Stimulated activated effector memory CD8-positive, alpha-beta T cell treated with anti-CD3 and anti-CD28 coated beads, Interleukin-12 subunit alpha, Interleukin-12 subunit beta, amount 100 ng/mL, for 72 hours (primary cell): ENCODE measurements at regions not wholly inside any gene's neighbourhood (a gene's known extent, or its start where the extent isn't known, plus 50 kb on each side); places are given as distances from the start of the nearest gene placed in this dataset.

Experiments
- ATAC-seq: fragments of 150-1000 bp; cut with Tn5 transposase; 2 replicates; pipeline ENCODE4 v1.10.0; 2021
- DNase-seq, 2 donors: peaks; one replicate each; pipeline ENCODE4 v3.0.0; 2021 to 2022; ENCODE audit warnings: low spot score in 2 of 2
- H3K27ac Mint-ChIP-seq: one replicate; pipeline ENCODE4 v1.8.0; 2022; ENCODE audit warnings: mild to moderate bottlenecking, mixed read lengths
- H3K36me3 Mint-ChIP-seq: one replicate; pipeline ENCODE4 v1.8.0; 2022; ENCODE audit warnings: mild to moderate bottlenecking, mixed read lengths
- H3K4me1 Mint-ChIP-seq: one replicate; pipeline ENCODE4 v1.8.0; 2022; ENCODE audit warnings: mixed read lengths
- H3K4me3 Mint-ChIP-seq: one replicate; pipeline ENCODE4 v1.8.0; 2022; ENCODE audit warnings: mild to moderate bottlenecking, mixed read lengths
- H3K9me3 Mint-ChIP-seq: one replicate; pipeline ENCODE4 v1.8.0; 2022; ENCODE audit warnings: mixed read lengths

GRCh38 chr22:49567899-49568750 is 259.5 kb downstream of the BRD1 start:
- no peaks in the 10 kb centered on the region for H3K9me3 Mint-ChIP-seq
- no peak overlapping the region for H3K27ac Mint-ChIP-seq
- DNase-seq (no peak), ATAC-seq (no peak)
- no peak overlapping the region for H3K4me3 Mint-ChIP-seq
- no peaks in the 10 kb centered on the region for H3K36me3 Mint-ChIP-seq
- H3K4me1 Mint-ChIP-seq: peaks cover 10% of the 10 kb centered on the region

- ATAC-seq (no peak), DNase-seq (no peak)
- Mint-ChIP-seq H3K4me3 (no peak overlapping the region), H3K4me1 (peaks cover 10% of the 10 kb centered on the region), H3K27ac (no peak overlapping the region), H3K36me3 (no peaks in the 10 kb centered on the region), H3K9me3 (no peaks in the 10 kb centered on the region)
Measured at GRCh38 chr22:49566693-49567092, 261.0 kb downstream of the BRD1 start.

GRCh38 chr22:49566141-49566541 is 261.5 kb downstream of the BRD1 start:
- Mint-ChIP-seq H3K4me3 (no peak overlapping the region), H3K27ac (no peak overlapping the region), H3K4me1 (peaks cover 14% of the 10 kb centered on the region), H3K36me3 (no peaks in the 10 kb centered on the region), H3K9me3 (peaks cover 2% of the 10 kb centered on the region)
- DNase-seq: no peak
- ATAC-seq: no peak

- H3K27ac Mint-ChIP-seq: no peak overlapping the region
- DNase-seq (no peak), ATAC-seq (no peak)
- peaks cover 16% of the 10 kb centered on the region for H3K4me1 Mint-ChIP-seq
- H3K4me3 Mint-ChIP-seq: no peak overlapping the region
- no peaks in the 10 kb centered on the region for H3K36me3 Mint-ChIP-seq
- peaks cover 4% of the 10 kb centered on the region for H3K9me3 Mint-ChIP-seq
Measured at GRCh38 chr22:49565516-49565855, 262.2 kb downstream of the BRD1 start.

- no peak for DNase-seq
- H3K27ac Mint-ChIP-seq: no peak overlapping the region
Measured at GRCh38 chr22:49564666-49565515, 262.8 kb downstream of the BRD1 start.

GRCh38 chr22:49564054-49564453 is 263.6 kb downstream of the BRD1 start:
- no peak for ATAC-seq
- Mint-ChIP-seq H3K27ac (no peak overlapping the region), H3K36me3 (no peaks in the 10 kb centered on the region), H3K4me3 (no peak overlapping the region), H3K9me3 (peaks cover 4% of the 10 kb centered on the region), H3K4me1 (peaks cover 16% of the 10 kb centered on the region)
- DNase-seq: no peak

More at GRCh38 chr22:49564666-49565515, 262.8 kb downstream of the BRD1 start:
- Mint-ChIP-seq H3K4me1 (peaks cover 16% of the 10 kb centered on the region), H3K36me3 (no peaks in the 10 kb centered on the region), H3K4me3 (no peak overlapping the region), H3K9me3 (peaks cover 4% of the 10 kb centered on the region)
- ATAC-seq: peak; percentile 12

GRCh38 chr22:49562685-49563249 is 264.9 kb downstream of the BRD1 start:
- ATAC-seq: no peak
- no peak overlapping the region for H3K27ac Mint-ChIP-seq
- peaks cover 4% of the 10 kb centered on the region for H3K9me3 Mint-ChIP-seq
- no peaks in the 10 kb centered on the region for H3K36me3 Mint-ChIP-seq
- DNase-seq: no peak
- no peak overlapping the region for H3K4me3 Mint-ChIP-seq
- H3K4me1 Mint-ChIP-seq: peaks cover 7% of the 10 kb centered on the region

GRCh38 chr22:49561976-49562375 is 265.7 kb downstream of the BRD1 start:
- ATAC-seq: no peak
- no peak overlapping the region for H3K4me3 Mint-ChIP-seq
- peaks cover 7% of the 10 kb centered on the region for H3K4me1 Mint-ChIP-seq
- H3K36me3 Mint-ChIP-seq: no peaks in the 10 kb centered on the region
- peaks cover 7% of the 10 kb centered on the region for H3K9me3 Mint-ChIP-seq
- DNase-seq: no peak
- no peak overlapping the region for H3K27ac Mint-ChIP-seq

GRCh38 chr22:49561338-49561737 is 266.3 kb downstream of the BRD1 start:
- Mint-ChIP-seq H3K27ac (no peak overlapping the region), H3K9me3 (peaks cover 7% of the 10 kb centered on the region), H3K36me3 (no peaks in the 10 kb centered on the region), H3K4me3 (no peak overlapping the region), H3K4me1 (peaks cover 7% of the 10 kb centered on the region)
- no peak for ATAC-seq
- no peak for DNase-seq

GRCh38 chr22:49555526-49555925 is 272.1 kb downstream of the BRD1 start:
- Mint-ChIP-seq H3K9me3 (peaks cover 5% of the 10 kb centered on the region), H3K27ac (no peak overlapping the region)
- no peak for ATAC-seq

GRCh38 chr22:49554741-49555140 is 272.9 kb downstream of the BRD1 start:
- ATAC-seq (no peak), DNase-seq (no peak)
- peaks cover 6% of the 10 kb centered on the region for H3K9me3 Mint-ChIP-seq
- peaks cover 5% of the 10 kb centered on the region for H3K4me1 Mint-ChIP-seq
- H3K27ac Mint-ChIP-seq: no peak overlapping the region
- no peak overlapping the region for H3K4me3 Mint-ChIP-seq
- peaks cover 12% of the 10 kb centered on the region for H3K36me3 Mint-ChIP-seq

More at GRCh38 chr22:49555526-49555925, 272.1 kb downstream of the BRD1 start:
- DNase-seq: no peak
- H3K36me3 Mint-ChIP-seq: peaks cover 12% of the 10 kb centered on the region
- H3K4me3 Mint-ChIP-seq: no peak overlapping the region
- H3K4me1 Mint-ChIP-seq: peaks cover 4% of the 10 kb centered on the region

GRCh38 chr22:49554296-49554625 is 273.4 kb downstream of the BRD1 start:
- Mint-ChIP-seq H3K27ac (no peak overlapping the region), H3K36me3 (peaks cover 12% of the 10 kb centered on the region), H3K4me3 (no peak overlapping the region), H3K9me3 (peaks cover 6% of the 10 kb centered on the region), H3K4me1 (peaks cover 5% of the 10 kb centered on the region)
- DNase-seq (no peak), ATAC-seq (no peak)

- H3K27ac Mint-ChIP-seq: no peak overlapping the region
- H3K4me1 Mint-ChIP-seq: peaks cover 5% of the 10 kb centered on the region
- no peak overlapping the region for H3K4me3 Mint-ChIP-seq
- ATAC-seq: no peak
- H3K36me3 Mint-ChIP-seq: peaks cover 12% of the 10 kb centered on the region
- DNase-seq: no peak
- H3K9me3 Mint-ChIP-seq: peaks cover 6% of the 10 kb centered on the region
Measured at GRCh38 chr22:49553518-49554295, 274.0 kb downstream of the BRD1 start.

GRCh38 chr22:49553076-49553475 is 274.6 kb downstream of the BRD1 start:
- peaks cover 5% of the 10 kb centered on the region for H3K4me1 Mint-ChIP-seq
- no peak overlapping the region for H3K27ac Mint-ChIP-seq
- no peak overlapping the region for H3K4me3 Mint-ChIP-seq
- H3K36me3 Mint-ChIP-seq: peaks cover 12% of the 10 kb centered on the region
- H3K9me3 Mint-ChIP-seq: peaks cover 6% of the 10 kb centered on the region
- DNase-seq (no peak), ATAC-seq (no peak)
